HAP-1 (cell line): ENCODE measurements at regions not wholly inside any gene's neighbourhood (a gene's known extent, or its start where the extent isn't known, plus 50 kb on each side); places are given as distances from the start of the nearest gene placed in this dataset.
"Not testable (repeated sequence)": the region's sequence is repeated elsewhere in the genome, so short reads cannot be mapped to it uniquely, and the experiment has no call there.

Experiments
- DNase-seq, 2 experiments: peaks; one replicate each; pipeline ENCODE4 v3.0.0-alpha.2; 2016 to 2020; ENCODE audit warnings: low spot score in 2 of 2
- H3K27me3 ChIP-seq: fragments of 250-450 bp; sonication (Bioruptor Pico); 2 replicates; pipeline ENCODE4 v1.5.1; 2020; ENCODE audit warnings: low read depth, mild to moderate bottlenecking, moderate library complexity
- H3K36me3 ChIP-seq: fragments of 250-450 bp; sonication (Bioruptor Pico); replicated peaks from 2 replicates; pipeline ENCODE4 v1.5.1; 2020; ENCODE audit warnings: mild to moderate bottlenecking
- H3K4me1 ChIP-seq: fragments of 250-450 bp; sonication (Bioruptor Pico); 2 replicates; pipeline ENCODE4 v1.5.1; 2020; ENCODE audit warnings: mild to moderate bottlenecking
- H3K4me3 ChIP-seq: fragments of 250-450 bp; sonication (Bioruptor Pico); 2 replicates; pipeline ENCODE4 v1.5.1; 2020; ENCODE audit warnings: mild to moderate bottlenecking, moderate library complexity
- H3K9me3 ChIP-seq: fragments of 250-450 bp; sonication (Bioruptor Pico); 2 replicates; pipeline ENCODE4 v1.5.1; 2020; ENCODE audit warnings: mild to moderate bottlenecking, moderate library complexity
- in situ Hi-C: fragments of 300-500 bp; cut with MboI; formaldehyde crosslinking; loops from 3 replicates; pipeline ENCODE4 v1.14.3; 2020; ENCODE audit warnings: low sequenced_read_pairs, inconsistent platforms, mixed read lengths

GRCh38 chr14:86094512-86094911, 564.6 kb downstream of the FLRT2 start:
- in situ Hi-C loops, result no loop called here

GRCh38 chr14:86091811-86092210, 561.9 kb downstream of the FLRT2 start:
- no peaks in the 10 kb centered on the region for H3K27me3 ChIP-seq
- H3K9me3 ChIP-seq, result no peaks in the 10 kb centered on the region
- no peaks in the 10 kb centered on the region for H3K36me3 ChIP-seq
- in situ Hi-C loops, result no loop called here
- DNase-seq, result no peak
- no peak overlapping the region for H3K4me3 ChIP-seq
- H3K4me1 ChIP-seq, result no peaks in the 10 kb centered on the region

More at GRCh38 chr14:86094512-86094911, 564.6 kb downstream of the FLRT2 start:
- Histone ChIP-seq H3K4me3 (no peak overlapping the region), H3K4me1 (no peaks in the 10 kb centered on the region), H3K27me3 (no peaks in the 10 kb centered on the region), H3K9me3 (no peaks in the 10 kb centered on the region), H3K36me3 (no peaks in the 10 kb centered on the region)
- no peak for DNase-seq

GRCh38 chr14:86088156-86088555, 558.2 kb downstream of the FLRT2 start:
- Histone ChIP-seq H3K4me1 (no peaks in the 10 kb centered on the region), H3K36me3 (no peaks in the 10 kb centered on the region), H3K27me3 (no peaks in the 10 kb centered on the region), H3K9me3 (no peaks in the 10 kb centered on the region), H3K4me3 (no peak overlapping the region)
- no peak for DNase-seq
- in situ Hi-C loops, result no loop called here

- H3K27me3 ChIP-seq, result no peaks in the 10 kb centered on the region
- no peaks in the 10 kb centered on the region for H3K9me3 ChIP-seq
- in situ Hi-C loops, result no loop called here
- no peak overlapping the region for H3K4me3 ChIP-seq
- H3K36me3 ChIP-seq, result no peaks in the 10 kb centered on the region
- DNase-seq, result no peak
- H3K4me1 ChIP-seq, result no peaks in the 10 kb centered on the region
Measured at GRCh38 chr14:86087377-86087776, 557.4 kb downstream of the FLRT2 start.

- no peaks in the 10 kb centered on the region for H3K9me3 ChIP-seq
Measured at GRCh38 chr14:86086962-86087361, 557.0 kb downstream of the FLRT2 start.

GRCh38 chr14:86084097-86084496, 554.2 kb downstream of the FLRT2 start:
- in situ Hi-C loops, result no loop called here
- no peak overlapping the region for H3K4me3 ChIP-seq
- no peaks in the 10 kb centered on the region for H3K4me1 ChIP-seq
- no peak for DNase-seq
- no peaks in the 10 kb centered on the region for H3K27me3 ChIP-seq
- no peaks in the 10 kb centered on the region for H3K9me3 ChIP-seq
- H3K36me3 ChIP-seq, result no peaks in the 10 kb centered on the region

More at GRCh38 chr14:86086962-86087361, 557.0 kb downstream of the FLRT2 start:
- Histone ChIP-seq H3K27me3 (no peaks in the 10 kb centered on the region), H3K4me3 (no peak overlapping the region), H3K36me3 (no peaks in the 10 kb centered on the region), H3K4me1 (no peaks in the 10 kb centered on the region)
- DNase-seq, result no peak
- in situ Hi-C loops, result no loop called here

GRCh38 chr14:86083616-86084015, 553.7 kb downstream of the FLRT2 start:
- in situ Hi-C loops, result no loop called here

GRCh38 chr14:86072116-86072894, 542.4 kb downstream of the FLRT2 start:
- Histone ChIP-seq H3K36me3 (no peaks in the 10 kb centered on the region), H3K4me1 (no peaks in the 10 kb centered on the region), H3K4me3 (no peak overlapping the region), H3K9me3 (no peaks in the 10 kb centered on the region), H3K27me3 (no peaks in the 10 kb centered on the region)
- no peak for DNase-seq
- in situ Hi-C loops, result no loop called here

More at GRCh38 chr14:86083616-86084015, 553.7 kb downstream of the FLRT2 start:
- Histone ChIP-seq H3K9me3 (no peaks in the 10 kb centered on the region), H3K4me3 (no peak overlapping the region), H3K36me3 (no peaks in the 10 kb centered on the region), H3K4me1 (no peaks in the 10 kb centered on the region), H3K27me3 (no peaks in the 10 kb centered on the region)
- no peak for DNase-seq

GRCh38 chr14:86066651-86067050, 536.7 kb downstream of the FLRT2 start:
- Histone ChIP-seq H3K9me3 (no peaks in the 10 kb centered on the region), H3K4me3 (no peak overlapping the region), H3K36me3 (no peaks in the 10 kb centered on the region), H3K4me1 (no peaks in the 10 kb centered on the region), H3K27me3 (no peaks in the 10 kb centered on the region)
- DNase-seq, result no peak
- in situ Hi-C loops, result no loop called here

GRCh38 chr14:86065407-86065806, 535.5 kb downstream of the FLRT2 start:
- in situ Hi-C loops, result no loop called here

GRCh38 chr14:86064595-86064994, 534.7 kb downstream of the FLRT2 start:
- H3K4me3 ChIP-seq, in situ Hi-C loops, H3K36me3 ChIP-seq, DNase-seq, H3K4me1 ChIP-seq, H3K9me3 ChIP-seq, H3K27me3 ChIP-seq: not testable (repeated sequence)

More at GRCh38 chr14:86065407-86065806, 535.5 kb downstream of the FLRT2 start:
- Histone ChIP-seq H3K4me3 (no peak overlapping the region), H3K9me3 (no peaks in the 10 kb centered on the region), H3K4me1 (no peaks in the 10 kb centered on the region), H3K36me3 (no peaks in the 10 kb centered on the region), H3K27me3 (0 out of 2 replicates have a peak, but pooled peaks cover 3% of the 10 kb centered on the region)
- DNase-seq, result no peak

GRCh38 chr14:86057018-86057667, 527.2 kb downstream of the FLRT2 start:
- Histone ChIP-seq H3K4me3 (no peak overlapping the region), H3K9me3 (no peaks in the 10 kb centered on the region), H3K27me3 (0 out of 2 replicates have a peak, but pooled peaks cover 3% of the 10 kb centered on the region), H3K4me1 (no peaks in the 10 kb centered on the region), H3K36me3 (no peaks in the 10 kb centered on the region)
- peak; percentile 14 to 61 for DNase-seq
- in situ Hi-C loops, result no loop called here

GRCh38 chr14:86055512-86056075, 525.6 kb downstream of the FLRT2 start:
- DNase-seq, result peak in 1 of 2 experiments; percentile 7
- Histone ChIP-seq H3K4me1 (no peaks in the 10 kb centered on the region), H3K36me3 (no peaks in the 10 kb centered on the region), H3K27me3 (no peaks in the 10 kb centered on the region), H3K4me3 (no peak overlapping the region), H3K9me3 (no peaks in the 10 kb centered on the region)
- in situ Hi-C loops, result no loop called here

GRCh38 chr14:86052868-86053267, 522.9 kb downstream of the FLRT2 start:
- Histone ChIP-seq H3K36me3 (no peaks in the 10 kb centered on the region), H3K9me3 (no peaks in the 10 kb centered on the region), H3K4me1 (no peaks in the 10 kb centered on the region), H3K27me3 (no peaks in the 10 kb centered on the region), H3K4me3 (no peak overlapping the region)
- in situ Hi-C loops, result no loop called here
- DNase-seq, result no peak
